NCI-H2107 treated with DMSO at 0.1 percent for 48 hours (cell line): ENCODE measurements at regions not wholly inside any gene's neighbourhood (a gene's known extent, or its start where the extent isn't known, plus 50 kb on each side); places are given as distances from the start of the nearest gene placed in this dataset.

Experiments
- DNase-seq: peaks from one replicate; lab custom pipeline; 2025; ENCODE audit not compliant: unreplicated experiment; lab: John Stamatoyannopoulos, UW

DNA sequence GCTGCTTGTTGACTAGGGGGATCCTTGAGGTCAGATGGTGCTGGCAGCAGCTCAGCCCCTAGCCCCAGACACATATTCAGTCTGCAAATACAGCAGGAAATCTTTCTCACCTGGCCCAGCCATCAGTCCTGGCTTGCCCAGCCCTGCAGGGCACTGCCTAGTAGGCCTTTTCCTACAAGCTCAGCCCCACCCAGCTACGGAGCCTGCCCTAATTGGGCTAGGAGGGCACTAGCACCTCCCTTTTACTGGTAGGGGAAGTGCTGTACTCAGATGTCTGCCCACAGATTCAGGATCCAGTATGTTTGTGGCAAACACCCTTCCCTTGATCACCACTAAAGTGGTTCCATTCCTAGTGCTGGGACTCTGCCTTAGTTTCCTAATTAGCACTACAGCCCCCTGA lies 257.1 kb upstream of the CADM1 start:
- DNase-seq = no peak

DNA sequence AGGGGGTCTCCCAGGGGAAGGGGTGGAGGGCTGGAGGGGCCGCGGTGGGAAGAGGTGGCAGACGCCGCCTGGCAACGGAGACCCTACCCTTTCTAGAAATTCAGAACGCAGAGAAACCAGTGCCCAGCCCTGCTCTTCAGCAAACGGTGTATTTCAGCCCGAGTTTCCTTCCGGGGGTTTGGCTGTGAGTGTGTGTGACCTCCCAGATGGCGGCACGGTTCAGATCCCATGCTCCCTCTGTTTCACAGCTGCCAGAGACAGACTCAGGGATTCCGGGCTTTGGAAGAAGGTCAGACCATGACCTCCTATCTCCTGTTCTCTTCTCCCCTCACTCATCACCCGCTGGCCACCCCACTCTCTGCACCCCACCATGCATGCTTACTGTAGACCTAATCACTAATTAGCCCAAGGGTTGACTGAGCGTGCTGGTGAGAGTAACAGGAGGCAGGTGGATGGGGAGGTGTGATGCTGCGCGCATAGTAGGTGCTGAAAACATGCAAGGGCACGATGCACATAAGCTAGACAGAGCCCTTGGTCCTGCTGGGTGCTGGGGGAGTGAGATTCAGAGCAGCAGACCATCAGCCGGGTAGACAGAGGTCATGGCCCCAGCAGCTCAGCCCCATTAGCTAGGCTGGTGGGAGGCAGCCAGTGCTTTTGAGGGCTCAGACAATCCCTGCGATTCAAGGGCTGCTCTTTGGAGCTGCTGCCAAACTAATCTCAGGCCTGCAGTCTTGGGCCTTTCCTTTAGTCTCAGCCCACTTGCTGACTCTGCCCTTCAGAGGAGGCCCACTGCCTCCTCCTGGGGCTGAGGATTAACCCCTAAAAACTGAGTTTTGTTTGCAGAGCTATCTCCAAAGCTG lies 256.5 kb upstream of the CADM1 start:
- no peak for DNase-seq

DNA sequence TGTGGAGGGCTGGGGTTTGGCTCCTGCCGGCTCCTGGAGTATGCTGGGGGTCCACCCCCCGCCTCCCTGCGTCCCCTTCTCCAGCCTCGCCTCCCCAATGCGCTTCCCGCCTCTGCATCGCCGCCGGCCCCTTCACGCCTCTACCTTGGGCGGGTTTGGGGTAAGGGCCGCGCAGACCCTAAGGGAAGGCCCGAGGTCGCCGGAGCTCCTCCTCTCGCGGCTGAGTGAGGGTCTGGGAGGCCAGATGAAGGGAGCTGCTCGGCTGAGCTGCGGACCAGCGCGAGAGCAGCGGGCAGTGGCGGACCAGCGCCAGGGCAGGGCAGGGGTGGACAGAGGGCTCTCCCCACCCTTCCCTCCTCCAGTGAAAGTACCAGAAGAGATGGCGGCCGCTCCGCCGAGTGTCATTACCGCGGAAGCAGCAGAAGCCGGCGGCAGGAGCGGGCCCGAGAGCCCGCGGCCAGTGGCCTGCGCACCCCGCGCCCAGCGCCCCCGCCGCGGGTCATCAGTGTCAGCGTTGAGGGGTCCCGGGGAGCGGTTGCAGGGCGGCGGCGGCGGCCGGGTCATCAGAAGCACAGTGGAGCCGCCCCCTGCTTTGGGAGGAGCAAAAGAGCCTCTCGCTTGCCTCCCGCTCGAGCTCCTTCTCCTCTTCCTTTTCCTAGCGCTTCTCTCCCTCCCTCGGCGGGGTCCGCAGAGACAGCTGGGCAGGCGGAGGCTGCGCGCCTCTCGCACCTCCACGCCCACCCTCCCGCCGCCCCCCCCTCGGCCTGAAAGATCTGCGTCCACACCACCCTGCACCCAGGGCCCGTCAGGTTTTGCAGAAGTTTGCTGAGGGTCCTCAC lies 255.6 kb upstream of the CADM1 start:
- DNase-seq = no peak

DNA sequence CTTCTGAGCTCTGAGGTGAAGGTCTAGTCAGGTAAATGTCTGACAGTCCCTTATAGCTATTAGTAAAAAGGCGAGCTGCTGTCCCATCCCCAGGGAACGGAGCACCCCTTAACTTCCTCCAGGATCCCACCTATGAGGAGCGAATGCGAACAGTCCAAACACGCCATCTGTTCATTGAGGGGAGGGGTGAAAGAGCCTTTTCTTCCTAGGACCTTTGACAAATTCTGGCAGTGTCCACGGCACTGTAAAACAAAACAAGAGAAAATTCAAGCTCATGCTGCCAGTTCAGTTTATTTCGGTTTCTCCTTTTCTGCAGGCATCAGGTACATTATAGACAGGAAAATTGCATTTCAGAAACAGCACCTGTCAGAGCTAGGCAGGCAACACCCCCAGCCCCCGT lies 253.8 kb upstream of the CADM1 start:
- DNase-seq = no peak

DNA sequence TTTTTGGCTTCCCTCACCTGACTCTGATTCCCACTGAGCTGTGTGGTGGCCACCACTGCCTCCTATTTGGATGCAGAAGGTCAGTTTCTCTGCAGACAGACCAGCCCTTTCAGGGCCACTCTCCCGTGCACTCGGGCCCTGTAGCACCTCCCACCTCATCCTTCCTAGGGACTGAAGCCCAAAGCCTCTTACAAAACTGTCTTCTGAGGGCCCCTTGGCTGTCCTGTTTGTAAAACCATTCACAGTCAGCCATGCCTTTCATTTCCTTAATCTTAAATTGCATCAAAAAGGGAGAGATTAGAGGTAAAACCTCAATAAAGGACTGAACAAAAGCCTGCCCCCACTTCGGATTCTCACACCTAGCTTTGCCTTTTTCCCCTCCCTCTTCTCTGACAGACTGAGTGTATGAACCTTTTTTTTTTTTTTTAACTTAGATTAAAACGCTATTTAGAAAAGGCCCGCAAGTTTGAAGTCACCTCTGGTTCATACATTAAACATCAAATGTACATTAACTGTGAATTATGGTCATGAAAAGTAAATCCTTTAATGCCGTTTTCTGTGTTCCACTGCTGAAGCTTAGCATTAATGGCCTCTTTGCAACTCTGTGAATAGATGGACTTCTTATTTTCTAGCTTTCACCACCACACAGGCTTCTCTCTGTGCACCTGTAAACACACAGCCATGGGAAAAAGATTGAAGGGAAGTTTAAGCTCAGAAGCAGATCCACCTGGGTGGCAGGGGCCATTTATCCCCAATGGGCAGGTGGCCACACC lies 247.2 kb upstream of the CADM1 start:
- DNase-seq = no peak

DNA sequence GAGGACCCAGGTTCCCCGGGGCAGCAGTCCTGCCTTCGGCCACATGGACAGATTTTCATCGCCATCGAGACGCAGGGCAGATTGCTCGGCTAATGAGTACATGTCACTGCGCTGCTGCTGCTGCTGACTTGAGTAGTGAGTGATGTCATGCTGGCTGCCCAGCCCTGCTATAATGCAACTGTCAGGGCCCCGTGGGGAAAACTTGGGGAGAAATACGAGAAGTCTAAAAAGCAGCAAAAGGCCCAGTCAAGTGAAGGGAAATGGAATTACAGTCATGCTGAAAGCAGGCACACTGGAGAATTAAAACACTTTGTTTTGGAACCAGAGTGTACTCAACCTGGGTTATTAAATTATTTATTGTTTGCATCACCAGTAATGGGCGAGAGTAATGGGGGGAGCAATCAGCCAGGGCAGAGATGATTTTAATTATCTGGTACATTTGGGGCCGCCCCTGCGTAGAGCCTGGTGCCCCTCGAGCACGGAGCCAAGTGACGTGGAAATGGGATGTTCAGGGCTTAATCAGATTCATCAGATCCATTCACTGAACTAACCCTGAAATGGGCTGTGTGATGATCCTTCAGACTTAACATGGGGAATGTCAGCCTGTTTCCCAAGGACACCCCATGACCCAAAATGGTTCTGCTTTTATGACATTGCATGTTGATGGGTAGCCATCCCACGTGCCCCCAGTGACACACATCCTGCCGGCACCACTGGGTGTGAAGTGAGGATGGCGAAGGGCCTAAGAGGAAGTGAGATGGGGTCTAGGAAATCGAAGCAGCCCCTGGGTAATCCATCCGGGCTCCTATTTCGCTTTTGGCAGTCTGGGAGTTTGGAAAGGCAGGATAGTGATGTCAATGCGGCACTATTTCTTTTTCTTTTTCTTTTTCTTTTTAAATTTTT lies 241.6 kb upstream of the CADM1 start:
- peak; percentile 15 for DNase-seq

DNA sequence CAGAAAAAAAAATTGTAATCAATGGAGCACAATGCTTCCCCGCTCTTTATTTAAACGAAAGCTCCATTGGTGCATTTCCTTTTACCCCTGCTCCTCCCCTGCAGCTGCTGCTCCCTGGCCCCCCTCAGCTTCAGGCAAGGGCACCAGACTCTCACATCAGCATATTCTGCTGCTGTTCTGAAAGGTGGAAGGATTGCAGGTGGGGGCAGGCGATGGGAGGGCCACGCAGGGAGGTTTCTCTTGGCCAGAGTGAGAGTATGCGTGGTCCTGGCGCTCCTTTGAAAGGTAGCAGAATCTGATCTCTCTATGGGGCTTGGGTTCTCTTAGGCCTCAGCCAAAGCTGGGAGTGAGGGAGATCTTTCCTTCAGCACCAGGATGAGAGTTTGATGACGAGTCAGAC lies 240.9 kb upstream of the CADM1 start:
- no peak for DNase-seq

DNA sequence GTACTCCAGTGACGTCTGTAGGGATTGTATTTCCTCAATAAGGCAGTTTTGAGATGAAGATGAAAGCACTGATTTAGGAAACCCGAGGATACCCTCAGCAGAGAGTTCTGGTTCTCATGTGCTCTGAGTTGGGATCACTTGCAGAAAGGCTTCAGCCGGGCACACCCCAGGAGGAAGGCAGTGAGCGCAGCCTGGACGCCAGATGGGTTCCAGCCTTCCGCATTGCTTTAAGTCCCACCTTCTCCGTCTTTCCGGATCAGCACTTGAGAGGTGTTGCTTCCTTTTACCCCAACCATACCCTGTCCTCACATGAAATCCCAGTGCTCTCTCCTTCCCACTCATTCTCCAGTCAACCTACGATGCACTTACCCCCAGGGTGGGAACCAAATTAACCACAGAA lies 239.5 kb upstream of the CADM1 start:
- no peak for DNase-seq

DNA sequence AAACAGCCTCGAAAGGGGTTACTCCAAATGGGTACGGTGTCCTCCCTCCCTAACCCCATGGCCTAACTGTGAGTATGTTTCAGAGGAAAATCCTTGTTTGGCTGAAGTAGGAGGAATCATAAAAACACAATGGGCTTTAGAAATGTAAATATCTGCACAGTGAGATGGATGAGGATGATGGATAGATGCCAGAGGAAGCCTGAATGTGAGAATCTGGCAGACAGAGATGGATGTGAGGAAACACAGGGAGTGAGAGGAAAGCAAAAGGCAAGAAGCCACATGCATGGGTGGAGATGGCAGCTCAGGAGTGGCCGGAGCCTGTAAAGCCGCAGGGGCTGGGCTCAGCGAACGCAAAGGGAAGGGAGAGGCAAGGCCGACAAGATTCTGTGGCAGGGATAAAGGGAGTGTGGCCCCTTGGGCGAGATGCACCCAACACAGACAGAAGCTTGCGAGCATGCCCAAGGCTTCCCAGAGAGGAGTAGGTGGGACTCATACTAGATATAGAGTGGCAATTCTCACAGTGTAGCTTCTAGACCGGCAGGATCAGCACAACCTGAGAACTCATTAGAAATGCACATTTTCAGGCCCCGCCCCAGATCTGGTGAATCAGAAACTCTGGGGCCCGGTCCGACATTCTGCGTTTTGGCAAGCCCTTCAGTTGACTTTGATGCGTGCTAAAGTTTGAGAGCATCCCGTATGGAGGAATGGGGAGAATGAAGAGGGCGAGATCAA lies 237.3 kb upstream of the CADM1 start:
- no peak for DNase-seq

DNA sequence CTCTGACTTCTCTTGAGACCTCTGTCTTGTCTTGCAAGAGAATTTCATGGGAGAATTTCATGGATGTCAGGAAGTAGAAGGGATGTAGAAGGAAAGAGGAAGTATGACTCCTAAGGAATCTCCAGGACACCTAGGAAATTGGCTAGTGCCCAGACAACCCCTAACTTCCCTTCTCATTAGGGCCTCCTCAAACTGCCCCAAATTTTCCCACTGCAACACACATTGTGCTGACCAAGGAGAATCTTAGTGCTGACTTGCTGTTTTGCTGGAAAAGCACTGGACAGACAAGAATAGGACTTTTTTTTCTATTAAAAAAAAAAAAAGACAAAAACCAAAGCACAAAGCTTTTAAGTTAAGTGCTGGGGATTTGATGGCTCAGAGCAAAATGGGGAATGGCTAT lies 236.1 kb upstream of the CADM1 start:
- DNase-seq = no peak

DNA sequence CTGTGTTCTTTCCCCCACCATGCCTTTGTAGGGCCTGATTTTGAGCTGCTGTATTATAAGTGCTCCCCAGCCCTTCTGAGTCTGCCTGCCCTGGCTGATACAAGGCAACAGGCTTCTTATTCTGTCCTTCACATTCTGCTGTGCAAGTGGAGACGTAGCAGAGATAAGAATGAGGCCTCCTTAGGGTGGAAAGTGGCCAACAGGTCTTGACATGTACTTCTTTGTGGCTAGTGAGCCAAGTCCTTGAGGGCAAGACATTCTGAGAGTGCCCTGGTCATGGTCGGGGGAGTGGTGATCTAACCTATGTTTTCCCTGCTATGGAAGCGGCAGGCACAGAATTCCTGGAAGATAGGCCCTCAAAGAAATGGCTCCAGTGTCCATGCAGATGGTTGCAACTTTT lies 235.7 kb upstream of the CADM1 start:
- DNase-seq = no peak

DNA sequence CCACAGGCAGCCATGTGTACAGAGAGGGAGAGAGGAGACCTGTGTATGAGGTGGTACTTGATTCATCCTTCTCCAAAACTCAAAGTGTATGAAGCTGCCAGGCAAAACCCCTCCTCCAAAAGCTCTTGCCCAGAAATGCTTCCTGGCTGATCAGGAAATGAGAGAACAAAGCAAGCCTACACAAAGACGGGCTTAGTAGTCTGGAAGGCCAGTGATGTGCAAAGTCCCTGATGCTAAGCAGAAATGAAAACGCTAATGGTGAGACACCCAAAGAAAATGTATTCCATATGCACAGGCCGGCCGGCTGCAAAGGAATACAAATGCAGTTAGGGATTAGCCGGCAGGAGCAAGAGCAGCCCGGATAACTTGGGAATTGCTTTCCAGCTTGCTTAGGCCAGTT lies 234.9 kb upstream of the CADM1 start:
- DNase-seq = no peak

DNA sequence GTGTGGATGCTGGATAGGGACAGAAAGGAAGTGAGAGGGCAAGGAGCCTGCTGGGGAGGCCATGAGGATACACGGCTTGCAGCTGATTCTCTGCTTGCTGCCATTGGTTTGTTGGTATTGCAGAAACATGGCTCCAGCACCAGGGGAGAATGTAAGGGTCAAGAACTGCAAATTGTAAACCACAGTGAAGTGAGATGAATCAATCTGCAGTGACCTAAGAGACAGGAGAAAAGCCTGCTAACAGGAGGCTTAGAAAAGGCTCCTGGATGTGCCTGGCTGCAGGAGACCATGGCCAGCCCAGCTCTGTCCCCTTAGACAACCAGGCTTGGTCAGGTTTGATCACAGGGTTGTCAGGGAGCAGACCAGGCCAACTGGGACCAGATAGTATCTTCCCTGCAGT lies 233.7 kb upstream of the CADM1 start:
- DNase-seq = no peak

DNA sequence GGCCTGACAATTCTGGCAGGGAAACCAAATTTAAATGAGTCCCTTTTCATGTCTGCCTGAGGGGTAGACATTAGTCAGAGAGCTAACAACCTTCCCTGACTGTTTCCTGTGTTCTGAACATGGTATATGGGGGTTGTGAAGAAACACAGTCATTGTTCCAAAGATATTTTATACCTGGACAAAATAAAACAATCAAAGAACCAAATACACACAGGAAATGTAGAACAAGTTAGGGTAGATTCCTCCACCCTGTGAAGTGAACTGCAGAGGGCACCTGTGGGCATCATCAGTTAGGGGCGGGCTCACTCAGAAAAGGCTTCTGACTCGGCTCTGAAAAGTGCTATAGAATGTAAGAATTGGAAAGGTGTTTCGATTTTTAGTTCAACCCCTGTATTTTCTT lies 231.9 kb upstream of the CADM1 start:
- no peak for DNase-seq

DNA sequence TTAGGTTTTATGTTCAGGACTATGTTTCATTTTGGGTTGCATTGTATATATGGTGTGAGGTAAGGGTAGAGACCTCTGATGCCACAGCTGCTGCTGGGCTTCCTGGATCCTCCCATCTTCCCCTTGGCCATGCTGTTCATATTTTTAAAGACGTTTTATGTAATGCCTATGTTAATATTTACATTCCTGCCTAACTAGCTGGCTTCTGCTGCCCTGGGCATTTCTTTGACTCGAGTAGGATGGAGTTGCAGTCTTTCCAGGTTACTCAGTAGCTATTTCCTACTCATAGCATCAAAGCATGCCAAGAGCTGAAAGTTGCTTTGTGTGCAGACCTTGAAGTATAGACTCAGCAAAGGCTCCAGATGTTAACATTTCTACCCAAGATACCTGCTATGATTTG lies 220.5 kb upstream of the CADM1 start:
- no peak for DNase-seq

DNA sequence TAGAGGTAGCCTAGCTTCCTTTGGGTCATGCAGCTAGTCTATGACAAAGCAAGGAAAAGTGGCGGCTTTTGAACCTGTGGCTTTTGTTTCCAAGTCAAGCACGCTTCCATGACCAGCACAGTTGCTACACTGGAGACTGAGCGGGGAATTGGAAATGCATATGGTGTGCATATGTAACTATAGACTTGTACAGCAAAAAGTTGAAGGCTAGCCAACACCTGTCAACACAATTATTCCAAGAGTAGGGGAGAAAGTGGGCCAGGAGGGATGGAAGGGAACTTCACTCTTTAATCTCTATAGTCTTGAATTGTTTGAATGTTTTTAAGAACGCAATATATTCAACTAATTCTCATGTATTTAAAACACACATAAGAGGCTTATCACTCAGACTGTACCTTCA lies 218.5 kb upstream of the CADM1 start:
- DNase-seq = no peak

DNA sequence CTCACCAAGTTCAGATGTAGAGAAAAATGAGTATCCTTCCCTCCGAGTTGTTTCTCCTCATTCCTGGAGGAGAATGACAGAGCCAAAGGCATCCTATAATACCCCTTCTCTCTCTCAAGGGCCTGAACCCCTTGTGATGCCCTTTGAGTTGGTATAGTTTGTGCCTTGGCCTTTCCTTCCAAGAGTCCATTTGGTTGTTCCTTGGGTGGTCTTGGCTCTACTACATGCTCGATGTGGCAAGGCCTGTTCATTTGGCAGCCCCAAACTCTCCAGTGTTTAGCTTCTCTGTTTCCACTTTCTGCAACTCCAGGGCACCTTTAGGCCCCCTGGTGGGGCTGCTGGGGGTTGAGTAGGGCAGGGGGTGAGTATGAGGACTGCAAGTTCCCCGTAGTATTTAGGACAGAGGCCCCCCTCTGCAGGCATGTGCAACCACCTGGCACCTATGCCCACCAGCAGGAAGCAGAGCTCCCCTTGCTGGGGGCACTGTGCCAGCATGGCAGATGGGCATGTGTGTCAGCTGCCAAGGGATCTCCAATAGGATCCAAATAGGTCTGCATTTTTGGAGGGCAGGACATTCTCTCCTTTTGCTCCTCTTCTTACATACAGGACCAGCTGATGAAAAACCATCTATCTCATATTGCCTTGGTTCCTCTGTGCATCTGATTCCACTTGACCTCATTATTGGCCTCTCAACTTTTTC lies 217.2 kb upstream of the CADM1 start:
- no peak for DNase-seq

DNA sequence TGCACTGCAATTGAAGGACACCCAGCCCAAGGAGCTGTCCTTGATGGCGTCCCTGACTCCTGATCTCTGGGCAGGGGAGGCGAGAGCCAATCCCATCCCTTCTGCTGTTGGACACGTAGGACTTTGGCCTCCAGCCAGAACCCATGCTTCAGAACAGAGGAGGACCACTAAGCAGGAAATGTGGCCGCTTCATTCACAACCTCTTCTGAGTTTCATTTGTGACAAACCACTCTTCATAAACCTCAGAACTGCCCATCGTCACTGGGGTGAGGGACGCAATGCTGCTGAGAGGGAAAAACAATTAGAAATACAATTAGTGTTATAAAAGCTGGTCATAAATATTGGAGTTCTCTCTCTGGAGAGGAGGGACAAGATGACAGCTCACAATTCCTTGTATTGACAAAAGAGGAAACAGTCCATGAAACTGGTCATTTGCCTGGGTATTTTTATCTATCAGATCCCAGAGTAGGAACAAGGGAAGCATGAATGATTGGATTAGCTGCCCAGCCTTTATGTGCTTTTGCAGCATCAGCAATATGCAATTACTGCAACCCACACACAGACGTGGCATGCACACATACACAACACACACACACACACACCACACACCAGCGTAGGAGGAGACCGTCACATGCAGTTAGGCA lies 216.5 kb upstream of the CADM1 start:
- no peak for DNase-seq

DNA sequence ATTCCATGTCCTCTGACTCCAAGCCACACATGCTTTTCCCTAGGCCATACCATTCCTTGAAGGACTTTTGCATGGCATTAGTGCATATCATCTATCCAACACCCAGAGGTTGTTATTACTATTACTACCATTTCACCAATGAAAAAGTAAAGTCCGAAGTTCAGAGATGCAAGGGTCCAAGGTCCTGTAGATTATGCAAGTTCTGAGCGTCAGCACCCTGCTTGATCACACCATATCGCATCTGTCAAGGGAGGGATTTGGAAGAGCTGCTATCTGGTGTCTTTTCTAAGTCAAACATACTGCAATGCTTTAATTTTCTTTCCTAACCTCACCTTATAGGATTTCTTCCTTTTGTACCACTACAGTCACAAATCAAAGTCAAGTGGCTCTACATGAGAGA lies 214.7 kb upstream of the CADM1 start:
- no peak for DNase-seq
